Ammon's horn (tissue), 1 donor: ENCODE measurements at regions not wholly inside any gene's neighbourhood (a gene's known extent, or its start where the extent isn't known, plus 50 kb on each side); places are given as distances from the start of the nearest gene placed in this dataset.
A peak's percentile ranks its signal among the peaks of the same experiment; 100 is the strongest.

Experiments
- DNase-seq: peaks from one replicate; pipeline ENCODE4 v3.0.0-alpha.2; 2016; ENCODE audit warnings: low spot score

GRCh38 chr1:229111703-229112319 is 159.1 kb upstream of the RAB4A start:
- DNase-seq, result no peak

GRCh38 chr1:229112832-229113548 is 157.9 kb upstream of the RAB4A start:
- no peak for DNase-seq

GRCh38 chr1:229114315-229114714 is 156.6 kb upstream of the RAB4A start:
- DNase-seq, result no peak

- no peak for DNase-seq
These were observed 156.0 kb upstream of the RAB4A start for GRCh38 chr1:229114850-229115365.

- DNase-seq, result no peak
These were observed 154.8 kb upstream of the RAB4A start for GRCh38 chr1:229116114-229116513.

GRCh38 chr1:229117664-229118300 is 153.1 kb upstream of the RAB4A start:
- peak; percentile 73 for DNase-seq

GRCh38 chr1:229118477-229119061 is 152.3 kb upstream of the RAB4A start:
- DNase-seq, result no peak

GRCh38 chr1:229119161-229119560 is 151.8 kb upstream of the RAB4A start:
- no peak for DNase-seq

- no peak for DNase-seq
These were observed 151.0 kb upstream of the RAB4A start for GRCh38 chr1:229119876-229120275.

GRCh38 chr1:229121845-229122436 is 149.0 kb upstream of the RAB4A start:
- DNase-seq, result no peak

- no peak for DNase-seq
These were observed 148.3 kb upstream of the RAB4A start for GRCh38 chr1:229122606-229123005.

GRCh38 chr1:229124116-229124515 is 146.8 kb upstream of the RAB4A start:
- no peak for DNase-seq

GRCh38 chr1:229124520-229125124 is 146.3 kb upstream of the RAB4A start:
- DNase-seq, result peak; percentile 35

GRCh38 chr1:229127301-229127700 is 143.6 kb upstream of the RAB4A start:
- DNase-seq, result peak; percentile 38

GRCh38 chr1:229128066-229128608 is 142.8 kb upstream of the RAB4A start:
- peak; percentile 24 for DNase-seq

- no peak for DNase-seq
These were observed 141.4 kb upstream of the RAB4A start for GRCh38 chr1:229129301-229130027.

- DNase-seq, result peak; percentile 38
These were observed 140.8 kb upstream of the RAB4A start for GRCh38 chr1:229130028-229130668.

GRCh38 chr1:229131243-229132105 is 139.4 kb upstream of the RAB4A start:
- DNase-seq, result peak; percentile 38

GRCh38 chr1:229132106-229132443 is 138.8 kb upstream of the RAB4A start:
- DNase-seq, result no peak
